ENCODE measurements at regions not wholly inside any gene's neighbourhood (a gene's known extent, or its start where the extent isn't known, plus 50 kb on each side); places are given as distances from the start of the nearest gene placed in this dataset.

GRCh38 chr2:120476141-120476540, 130.2 kb downstream of the INHBB start:
- peaks cover 97% of the 10 kb centered on the region for H3K27me3 ChIP-seq
- peaks cover 2% of the 10 kb centered on the region for H3K36me3 Mint-ChIP-seq
- DNase-seq (ENCODE audit: low spot score): no peak
- H3K27me3 Mint-ChIP-seq (ENCODE audit: insufficient read depth, low read depth): peaks cover 43% of the 10 kb centered on the region
- no peak overlapping the region for H2AFZ ChIP-seq (replicated peaks)
- H3K27ac Mint-ChIP-seq: no peak overlapping the region
- no peak for TF ChIP-seq EZH2 (IDR thresholded peaks at IDR 0.05)
- TF ChIP-seq CTCF (IDR thresholded peaks at IDR 0.05): no peak
- no peak for TF ChIP-seq EZH2phosphoT487 (IDR thresholded peaks at IDR 0.05)
- H3K4me2 ChIP-seq: no peak overlapping the region
- H3K4me3 ChIP-seq: no peak overlapping the region
- no peaks in the 10 kb centered on the region for H3F3A ChIP-seq (ENCODE audit: low read depth)
- H3K9me3 ChIP-seq (ENCODE audit: low read depth): no peaks in the 10 kb centered on the region
- no peak overlapping the region for H3K27ac ChIP-seq
- peaks cover 6% of the 10 kb centered on the region for H3K4me1 Mint-ChIP-seq
- H3K4me3 Mint-ChIP-seq: no peak overlapping the region
- H3K36me3 ChIP-seq: no peaks in the 10 kb centered on the region
- H4K20me1 ChIP-seq (ENCODE audit: low read depth): no peaks in the 10 kb centered on the region
- H3K9me3 Mint-ChIP-seq: peaks cover 12% of the 10 kb centered on the region
- H3K79me2 ChIP-seq (ENCODE audit: low read depth): no peaks in the 10 kb centered on the region
- H3K9ac ChIP-seq: no peak overlapping the region
- H3K4me1 ChIP-seq: no peaks in the 10 kb centered on the region

- Histone ChIP-seq H3K36me3 (no peaks in the 10 kb centered on the region), H3K27me3 (peaks cover 96% of the 10 kb centered on the region), H2AFZ (replicated peaks) (no peak overlapping the region), H3K27ac (no peak overlapping the region), H3K4me1 (no peaks in the 10 kb centered on the region), H4K20me1 (ENCODE audit: low read depth) (no peaks in the 10 kb centered on the region), H3K79me2 (ENCODE audit: low read depth) (no peaks in the 10 kb centered on the region), H3K9ac (no peak overlapping the region), H3K9me3 (ENCODE audit: low read depth) (no peaks in the 10 kb centered on the region), H3K4me3 (no peak overlapping the region), H3K4me2 (no peak overlapping the region), H3F3A (ENCODE audit: low read depth) (no peaks in the 10 kb centered on the region)
- Mint-ChIP-seq H3K36me3 (peaks cover 2% of the 10 kb centered on the region), H3K9me3 (peaks cover 7% of the 10 kb centered on the region), H3K27ac (no peak overlapping the region), H3K4me1 (peaks cover 6% of the 10 kb centered on the region), H3K4me3 (no peak overlapping the region), H3K27me3 (ENCODE audit: insufficient read depth, low read depth) (peaks cover 36% of the 10 kb centered on the region)
- TF ChIP-seq EZH2 (IDR thresholded peaks at IDR 0.05): no peak
- TF ChIP-seq CTCF (IDR thresholded peaks at IDR 0.05): no peak
- TF ChIP-seq EZH2phosphoT487 (IDR thresholded peaks at IDR 0.05): no peak
- DNase-seq (ENCODE audit: low spot score): no peak
These were observed 131.3 kb downstream of the INHBB start for GRCh38 chr2:120477198-120477597.

- H3K79me2 ChIP-seq (ENCODE audit: low read depth): no peaks in the 10 kb centered on the region
- no peak overlapping the region for H3K4me3 ChIP-seq
- no peaks in the 10 kb centered on the region for H3K36me3 Mint-ChIP-seq
- H2AFZ ChIP-seq (replicated peaks): no peak overlapping the region
- H3K36me3 ChIP-seq: no peaks in the 10 kb centered on the region
- no peaks in the 10 kb centered on the region for H3K4me1 ChIP-seq
- H3K9me3 ChIP-seq (ENCODE audit: low read depth): no peaks in the 10 kb centered on the region
- no peak for DNase-seq (ENCODE audit: low spot score)
- peaks cover 6% of the 10 kb centered on the region for H3K4me1 Mint-ChIP-seq
- no peaks in the 10 kb centered on the region for H3K9me3 Mint-ChIP-seq
- H3K9ac ChIP-seq: no peak overlapping the region
- H3K27ac ChIP-seq: no peak overlapping the region
- H3K4me3 Mint-ChIP-seq: no peak overlapping the region
- H3F3A ChIP-seq (ENCODE audit: low read depth): no peaks in the 10 kb centered on the region
- H3K4me2 ChIP-seq: no peak overlapping the region
- H4K20me1 ChIP-seq (ENCODE audit: low read depth): no peaks in the 10 kb centered on the region
- H3K27me3 Mint-ChIP-seq (ENCODE audit: insufficient read depth, low read depth): peaks cover 35% of the 10 kb centered on the region
- peaks cover 96% of the 10 kb centered on the region for H3K27me3 ChIP-seq
- no peak overlapping the region for H3K27ac Mint-ChIP-seq
- no peak for TF ChIP-seq CTCF (IDR thresholded peaks at IDR 0.05)
- TF ChIP-seq EZH2phosphoT487 (IDR thresholded peaks at IDR 0.05): no peak
- TF ChIP-seq EZH2 (IDR thresholded peaks at IDR 0.05): no peak
These were observed 132.0 kb downstream of the INHBB start for GRCh38 chr2:120477831-120478481.
